Type B pancreatic cell (in vitro differentiated cells): ENCODE measurements at regions not wholly inside any gene's neighbourhood (a gene's known extent, or its start where the extent isn't known, plus 50 kb on each side); places are given as distances from the start of the nearest gene placed in this dataset.

ENCODE experiments used
- DNase-seq: peaks from one replicate; pipeline ENCODE4 v3.0.0; 2021; ENCODE audit warnings: mixed read lengths; ENCODE audit not compliant: unreplicated experiment; ENCODE audit errors: extremely low spot score
- H3K27ac Mint-ChIP-seq: 2 replicates; pipeline ENCODE4 v1.8.0; 2021; ENCODE audit warnings: mild to moderate bottlenecking, mixed read lengths
- H3K27me3 Mint-ChIP-seq: 2 replicates; pipeline ENCODE4 v1.8.0; 2021; ENCODE audit warnings: mixed read lengths
- H3K36me3 Mint-ChIP-seq: 2 replicates; pipeline ENCODE4 v1.8.0; 2021; ENCODE audit warnings: mixed read lengths
- H3K4me1 Mint-ChIP-seq: one replicate; pipeline ENCODE4 v1.8.0; 2021; ENCODE audit warnings: mixed read lengths; ENCODE audit not compliant: unreplicated experiment
- H3K4me3 Mint-ChIP-seq: 2 replicates; pipeline ENCODE4 v1.8.0; 2021; ENCODE audit warnings: mild to moderate bottlenecking, mixed read lengths
- H3K9me3 Mint-ChIP-seq: 2 replicates; pipeline ENCODE4 v1.8.0; 2021; ENCODE audit warnings: mixed read lengths
- CTCF ChIP-seq: fragments of 200-600 bp; sonication (generic); conservative IDR thresholded peaks from 2 replicates; pipeline ENCODE4 v1.5.0; 2021; ENCODE audit warnings: antibody characterized with exemption, mild to moderate bottlenecking

GRCh38 chr22:48112687-48113521 is 1350.5 kb downstream of the TBC1D22A start:
- H3K27ac Mint-ChIP-seq: no peak overlapping the region
- TF ChIP-seq CTCF: no peak
- H3K4me3 Mint-ChIP-seq: no peak overlapping the region
- peaks cover 12% of the 10 kb centered on the region for H3K27me3 Mint-ChIP-seq
- no peaks in the 10 kb centered on the region for H3K36me3 Mint-ChIP-seq
- H3K9me3 Mint-ChIP-seq: no peaks in the 10 kb centered on the region
- no peaks in the 10 kb centered on the region for H3K4me1 Mint-ChIP-seq
- DNase-seq: no peak

- H3K36me3 Mint-ChIP-seq: no peaks in the 10 kb centered on the region
- peak; percentile 29 for DNase-seq
- no peak for TF ChIP-seq CTCF
- H3K4me3 Mint-ChIP-seq: no peak overlapping the region
- H3K27ac Mint-ChIP-seq: no peak overlapping the region
- no peaks in the 10 kb centered on the region for H3K4me1 Mint-ChIP-seq
- peaks cover 28% of the 10 kb centered on the region for H3K27me3 Mint-ChIP-seq
- no peaks in the 10 kb centered on the region for H3K9me3 Mint-ChIP-seq
These were observed 1344.3 kb downstream of the TBC1D22A start for GRCh38 chr22:48106715-48107259.

GRCh38 chr22:48106215-48106614 is 1343.8 kb downstream of the TBC1D22A start:
- no peak overlapping the region for H3K27ac Mint-ChIP-seq
- no peak for TF ChIP-seq CTCF
- H3K27me3 Mint-ChIP-seq: peaks cover 28% of the 10 kb centered on the region
- no peaks in the 10 kb centered on the region for H3K36me3 Mint-ChIP-seq
- no peaks in the 10 kb centered on the region for H3K4me1 Mint-ChIP-seq
- no peaks in the 10 kb centered on the region for H3K9me3 Mint-ChIP-seq
- DNase-seq: peak; percentile 34
- no peak overlapping the region for H3K4me3 Mint-ChIP-seq

DNA sequence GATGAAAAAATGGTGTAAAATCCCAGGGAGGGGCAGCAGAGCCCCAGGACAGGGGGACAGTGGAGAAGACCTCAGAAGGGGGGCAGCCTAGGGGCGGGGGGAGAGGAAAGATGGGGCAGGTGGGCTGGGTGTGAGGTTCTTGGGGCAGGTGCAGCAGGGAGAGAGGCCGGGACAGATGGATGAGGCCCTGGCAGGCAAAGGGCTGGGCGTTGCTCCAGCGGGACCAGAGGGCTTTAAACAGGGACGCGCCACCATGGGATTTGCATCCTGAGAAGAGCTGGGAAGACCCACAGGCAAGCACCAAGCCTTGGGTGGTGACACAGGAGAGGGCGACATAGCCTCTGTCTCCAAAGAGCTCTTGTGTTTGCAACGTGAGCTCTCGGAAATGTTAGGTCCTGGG is 1342.8 kb downstream of the TBC1D22A start:
- peak; percentile 55 for DNase-seq
- Mint-ChIP-seq H3K9me3 (no peaks in the 10 kb centered on the region), H3K27ac (no peak overlapping the region), H3K4me3 (no peak overlapping the region), H3K36me3 (no peaks in the 10 kb centered on the region), H3K4me1 (no peaks in the 10 kb centered on the region), H3K27me3 (peaks cover 34% of the 10 kb centered on the region)
- no peak for TF ChIP-seq CTCF

- H3K4me3 Mint-ChIP-seq: no peak overlapping the region
- no peaks in the 10 kb centered on the region for H3K4me1 Mint-ChIP-seq
- no peaks in the 10 kb centered on the region for H3K9me3 Mint-ChIP-seq
- peaks cover 34% of the 10 kb centered on the region for H3K27me3 Mint-ChIP-seq
- H3K27ac Mint-ChIP-seq: no peak overlapping the region
- no peaks in the 10 kb centered on the region for H3K36me3 Mint-ChIP-seq
- no peak for TF ChIP-seq CTCF
- DNase-seq: peak; percentile 25
These were observed 1342.3 kb downstream of the TBC1D22A start for GRCh38 chr22:48104766-48105165.
